Liver (tissue), 3 donors: ENCODE measurements at regions not wholly inside any gene's neighbourhood (a gene's known extent, or its start where the extent isn't known, plus 50 kb on each side); places are given as distances from the start of the nearest gene placed in this dataset.

Experiments used
- EGR1 ChIP-seq, 2 donors: IDR thresholded peaks; 2 replicates each; pipeline ENCODE4 v1.6.1; 2016 to 2018; ENCODE audit warnings: antibody characterized with exemption in 2 of 2, low read depth in 2 of 2
- JUND ChIP-seq, 2 donors: IDR thresholded peaks; 2 replicates each; pipeline ENCODE4 v1.6.1; 2016; ENCODE audit warnings: antibody characterized with exemption in 2 of 2
- NR2F2 ChIP-seq: IDR thresholded peaks from 2 replicates; pipeline ENCODE4 v1.6.1; 2016; ENCODE audit warnings: antibody characterized with exemption
- RAD21 ChIP-seq, 2 donors: IDR thresholded peaks; 2 replicates each; pipeline ENCODE4 v1.6.1; 2016; ENCODE audit warnings: antibody characterized with exemption in 2 of 2, mild to moderate bottlenecking in 2 of 2
- SP1 ChIP-seq: IDR thresholded peaks from 2 replicates; pipeline ENCODE4 v1.6.1; 2018; ENCODE audit warnings: antibody characterized with exemption, mild to moderate bottlenecking
- TAF1 ChIP-seq: conservative IDR thresholded peaks from 2 replicates; pipeline ENCODE4 v1.6.1; 2016; ENCODE audit warnings: antibody characterized with exemption, mild to moderate bottlenecking
- YY1 ChIP-seq: IDR thresholded peaks from 2 replicates; pipeline ENCODE4 v1.6.1; 2016; ENCODE audit warnings: antibody characterized with exemption, mild to moderate bottlenecking
- TF ChIP-seq, protein P1 (sequence below): fragments of 150-350 bp; IDR thresholded peaks from 2 replicates; pipeline ENCODE4 v1.5.1; 2017; ENCODE audit warnings: improper control_type of control experiment, low read depth, low read length; ENCODE audit not compliant: missing input control
- TF ChIP-seq, protein P2 (sequence below): IDR thresholded peaks from 2 replicates; pipeline ENCODE4 v1.6.1; 2016; ENCODE audit warnings: antibody characterized with exemption
- TF ChIP-seq, protein P3 (sequence below): IDR thresholded peaks from 2 replicates; pipeline ENCODE4 v1.6.1; 2016; ENCODE audit warnings: antibody characterized with exemption
- TF ChIP-seq, protein P4 (sequence below): IDR thresholded peaks from 2 replicates; pipeline ENCODE4 v1.6.1; 2016; ENCODE audit warnings: antibody characterized with exemption, mild to moderate bottlenecking
- TF ChIP-seq, protein P5 (sequence below): IDR thresholded peaks from 2 replicates; pipeline ENCODE4 v1.6.1; 2016; ENCODE audit warnings: antibody characterized with exemption
- donor health status: healthy.
- donor health status: healthy.

DNA sequence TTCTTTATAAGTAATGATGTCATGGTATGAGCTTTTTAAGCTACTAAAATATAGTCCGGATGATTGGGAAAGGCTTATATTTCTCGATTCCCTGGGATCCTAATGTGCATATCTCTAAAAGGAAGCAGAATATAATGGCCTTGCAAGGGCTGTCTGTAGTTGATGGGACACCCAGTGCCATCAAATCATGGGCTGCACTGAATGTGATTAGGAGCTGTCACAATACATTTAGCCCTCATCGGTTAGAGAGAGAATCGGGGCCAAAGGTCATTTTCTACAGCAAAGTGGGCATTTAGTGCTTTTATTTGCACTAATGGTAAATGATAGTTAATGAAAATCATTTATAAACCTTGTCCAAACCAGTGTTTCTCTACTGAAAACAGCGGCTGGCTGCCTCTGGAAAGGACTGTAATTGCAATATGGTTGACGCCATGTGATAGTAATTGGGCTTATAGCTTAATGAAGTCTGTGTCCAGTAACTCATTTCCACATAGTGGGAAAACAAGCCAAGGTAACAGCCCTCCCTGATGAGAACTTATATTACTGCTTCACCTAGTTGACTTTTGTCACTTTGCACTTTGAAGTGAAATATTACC is 265.0 kb upstream of the AZI2 start:
- TF ChIP-seq JUND (IDR thresholded peaks at IDR 0.05) (no peak), SP1 (no peak), RAD21 (IDR thresholded peaks at IDR 0.05) (no peak), EGR1 (IDR thresholded peaks at IDR 0.05; ENCODE audit: low read depth in 2 of 2) (no peak), TAF1 (no peak), NR2F2 (no peak), YY1 (no peak)
- TF ChIP-seq, protein P1, sequence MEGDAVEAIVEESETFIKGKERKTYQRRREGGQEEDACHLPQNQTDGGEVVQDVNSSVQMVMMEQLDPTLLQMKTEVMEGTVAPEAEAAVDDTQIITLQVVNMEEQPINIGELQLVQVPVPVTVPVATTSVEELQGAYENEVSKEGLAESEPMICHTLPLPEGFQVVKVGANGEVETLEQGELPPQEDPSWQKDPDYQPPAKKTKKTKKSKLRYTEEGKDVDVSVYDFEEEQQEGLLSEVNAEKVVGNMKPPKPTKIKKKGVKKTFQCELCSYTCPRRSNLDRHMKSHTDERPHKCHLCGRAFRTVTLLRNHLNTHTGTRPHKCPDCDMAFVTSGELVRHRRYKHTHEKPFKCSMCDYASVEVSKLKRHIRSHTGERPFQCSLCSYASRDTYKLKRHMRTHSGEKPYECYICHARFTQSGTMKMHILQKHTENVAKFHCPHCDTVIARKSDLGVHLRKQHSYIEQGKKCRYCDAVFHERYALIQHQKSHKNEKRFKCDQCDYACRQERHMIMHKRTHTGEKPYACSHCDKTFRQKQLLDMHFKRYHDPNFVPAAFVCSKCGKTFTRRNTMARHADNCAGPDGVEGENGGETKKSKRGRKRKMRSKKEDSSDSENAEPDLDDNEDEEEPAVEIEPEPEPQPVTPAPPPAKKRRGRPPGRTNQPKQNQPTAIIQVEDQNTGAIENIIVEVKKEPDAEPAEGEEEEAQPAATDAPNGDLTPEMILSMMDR: no peak
- TF ChIP-seq, protein P2, sequence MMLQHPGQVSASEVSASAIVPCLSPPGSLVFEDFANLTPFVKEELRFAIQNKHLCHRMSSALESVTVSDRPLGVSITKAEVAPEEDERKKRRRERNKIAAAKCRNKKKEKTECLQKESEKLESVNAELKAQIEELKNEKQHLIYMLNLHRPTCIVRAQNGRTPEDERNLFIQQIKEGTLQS: no peak
- TF ChIP-seq, protein P3, sequence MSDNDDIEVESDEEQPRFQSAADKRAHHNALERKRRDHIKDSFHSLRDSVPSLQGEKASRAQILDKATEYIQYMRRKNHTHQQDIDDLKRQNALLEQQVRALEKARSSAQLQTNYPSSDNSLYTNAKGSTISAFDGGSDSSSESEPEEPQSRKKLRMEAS: no peak
- TF ChIP-seq, protein P4, sequence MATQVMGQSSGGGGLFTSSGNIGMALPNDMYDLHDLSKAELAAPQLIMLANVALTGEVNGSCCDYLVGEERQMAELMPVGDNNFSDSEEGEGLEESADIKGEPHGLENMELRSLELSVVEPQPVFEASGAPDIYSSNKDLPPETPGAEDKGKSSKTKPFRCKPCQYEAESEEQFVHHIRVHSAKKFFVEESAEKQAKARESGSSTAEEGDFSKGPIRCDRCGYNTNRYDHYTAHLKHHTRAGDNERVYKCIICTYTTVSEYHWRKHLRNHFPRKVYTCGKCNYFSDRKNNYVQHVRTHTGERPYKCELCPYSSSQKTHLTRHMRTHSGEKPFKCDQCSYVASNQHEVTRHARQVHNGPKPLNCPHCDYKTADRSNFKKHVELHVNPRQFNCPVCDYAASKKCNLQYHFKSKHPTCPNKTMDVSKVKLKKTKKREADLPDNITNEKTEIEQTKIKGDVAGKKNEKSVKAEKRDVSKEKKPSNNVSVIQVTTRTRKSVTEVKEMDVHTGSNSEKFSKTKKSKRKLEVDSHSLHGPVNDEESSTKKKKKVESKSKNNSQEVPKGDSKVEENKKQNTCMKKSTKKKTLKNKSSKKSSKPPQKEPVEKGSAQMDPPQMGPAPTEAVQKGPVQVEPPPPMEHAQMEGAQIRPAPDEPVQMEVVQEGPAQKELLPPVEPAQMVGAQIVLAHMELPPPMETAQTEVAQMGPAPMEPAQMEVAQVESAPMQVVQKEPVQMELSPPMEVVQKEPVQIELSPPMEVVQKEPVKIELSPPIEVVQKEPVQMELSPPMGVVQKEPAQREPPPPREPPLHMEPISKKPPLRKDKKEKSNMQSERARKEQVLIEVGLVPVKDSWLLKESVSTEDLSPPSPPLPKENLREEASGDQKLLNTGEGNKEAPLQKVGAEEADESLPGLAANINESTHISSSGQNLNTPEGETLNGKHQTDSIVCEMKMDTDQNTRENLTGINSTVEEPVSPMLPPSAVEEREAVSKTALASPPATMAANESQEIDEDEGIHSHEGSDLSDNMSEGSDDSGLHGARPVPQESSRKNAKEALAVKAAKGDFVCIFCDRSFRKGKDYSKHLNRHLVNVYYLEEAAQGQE: no peak
- TF ChIP-seq, protein P5, sequence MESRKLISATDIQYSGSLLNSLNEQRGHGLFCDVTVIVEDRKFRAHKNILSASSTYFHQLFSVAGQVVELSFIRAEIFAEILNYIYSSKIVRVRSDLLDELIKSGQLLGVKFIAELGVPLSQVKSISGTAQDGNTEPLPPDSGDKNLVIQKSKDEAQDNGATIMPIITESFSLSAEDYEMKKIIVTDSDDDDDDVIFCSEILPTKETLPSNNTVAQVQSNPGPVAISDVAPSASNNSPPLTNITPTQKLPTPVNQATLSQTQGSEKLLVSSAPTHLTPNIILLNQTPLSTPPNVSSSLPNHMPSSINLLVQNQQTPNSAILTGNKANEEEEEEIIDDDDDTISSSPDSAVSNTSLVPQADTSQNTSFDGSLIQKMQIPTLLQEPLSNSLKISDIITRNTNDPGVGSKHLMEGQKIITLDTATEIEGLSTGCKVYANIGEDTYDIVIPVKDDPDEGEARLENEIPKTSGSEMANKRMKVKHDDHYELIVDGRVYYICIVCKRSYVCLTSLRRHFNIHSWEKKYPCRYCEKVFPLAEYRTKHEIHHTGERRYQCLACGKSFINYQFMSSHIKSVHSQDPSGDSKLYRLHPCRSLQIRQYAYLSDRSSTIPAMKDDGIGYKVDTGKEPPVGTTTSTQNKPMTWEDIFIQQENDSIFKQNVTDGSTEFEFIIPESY: no peak
